K562 (cell line): ENCODE measurements at regions not wholly inside any gene's neighbourhood (a gene's known extent, or its start where the extent isn't known, plus 50 kb on each side); places are given as distances from the start of the nearest gene placed in this dataset.

Experiments used
- ATAC-seq: fragments of 200-7000 bp; cut with Tn5 transposase; 3 replicates; pipeline ENCODE4 v1.9.1; 2020; ENCODE audit warnings: moderate library complexity
- BruUV-seq: library from RNA; stranded (reverse); fragments of 400-500 nt; replicated peaks from 2 replicates; lab custom pipeline; 2021; lab: Mats Ljungman, UMichigan
- CTCF ChIA-PET: fragments of 300-600 bp; formaldehyde crosslinking; extraction: SDS; loops from one replicate; lab custom pipeline; 2021; ENCODE audit warnings: low intra/inter-chr PET ratio; lab: Yijun Ruan, JAX
- POLR2A ChIA-PET: fragments of 300-600, 350-650 bp; sonication (Branson Sonifier 250); formaldehyde crosslinking; extraction: SDS; loops from one replicate; lab custom pipeline; 2021; ENCODE audit warnings: antibody characterized with exemption, inconsistent platforms; lab: Yijun Ruan, JAX
- DNase-seq, 4 experiments: peaks; one replicate each; pipeline versions ENCODE4 v3.0.0 to v3.0.0-alpha.2; 2011 to 2018; ENCODE audit warnings: low spot score in 3 of 4, mixed read lengths in 3 of 4; ENCODE audit errors: extremely low read depth in 1 of 4
- FAIRE-seq: peaks from 2 replicates; lab custom pipeline; 2011; peaks lifted over from hg19 to GRCh38; lab: Jason Lieb, UNC
- H2AFZ ChIP-seq: 2 replicates; pipeline ENCODE4 v1.6.0; 2011; ENCODE audit warnings: low read depth, low read length, control low read depth, inconsistent platforms
- H3K27ac ChIP-seq: fragments of 200-600 bp; 3 replicates; pipeline ENCODE4 v1.8.0; 2011; ENCODE audit warnings: low read depth, mild to moderate bottlenecking, control low read depth, inconsistent platforms, low read length, moderate library complexity, mixed read lengths; ENCODE audit errors: extremely low read depth
- H3K27me3 ChIP-seq, 2 experiments: fragments of 300-600 bp in 1 of 2; 2 replicates in 1 of 2; 3 replicates in 1 of 2; pipeline versions ENCODE4 v1.6.0 to v1.8.0; 2011; ENCODE audit warnings: inconsistent platforms in 2 of 2, low read length in 2 of 2, mild to moderate bottlenecking in 1 of 2, mixed read lengths in 1 of 2, moderate library complexity in 1 of 2; ENCODE audit not compliant: control insufficient read depth in 2 of 2, insufficient read depth in 2 of 2
- H3K36me3 ChIP-seq: fragments of 300-600 bp; 3 replicates; pipeline ENCODE4 v1.8.0; 2011; ENCODE audit warnings: mild to moderate bottlenecking, low read length, inconsistent platforms; ENCODE audit not compliant: control insufficient read depth, insufficient read depth
- H3K4me1 ChIP-seq, 2 experiments: fragments of 200-600 bp in 1 of 2; replicated peaks in 1 of 2; 2 replicates in 1 of 2; 3 replicates in 1 of 2; pipeline versions ENCODE4 v1.5.1 to v1.8.0; 2011; ENCODE audit warnings: inconsistent platforms in 2 of 2, low read length in 2 of 2, mild to moderate bottlenecking in 1 of 2, mixed read lengths in 1 of 2, moderate library complexity in 1 of 2; ENCODE audit not compliant: control insufficient read depth in 2 of 2, insufficient read depth in 2 of 2
- H3K4me2 ChIP-seq: 2 replicates; pipeline ENCODE4 v1.6.1; 2011; ENCODE audit warnings: low read length, control low read depth, inconsistent platforms, mixed read lengths; ENCODE audit not compliant: insufficient read depth
- H3K4me3 ChIP-seq: fragments of 200-600 bp; sonication (generic), shearing (Covaris generic); 2 replicates; pipeline ENCODE4 v1.5.1; 2016; ENCODE audit warnings: control low read depth, inconsistent platforms
- H3K79me2 ChIP-seq: fragments of 200-600 bp; 3 replicates; pipeline ENCODE4 v1.8.0; 2011; ENCODE audit warnings: low read length, inconsistent platforms; ENCODE audit not compliant: control insufficient read depth, insufficient read depth
- H3K9ac ChIP-seq, 2 experiments: 2 replicates each; pipeline versions ENCODE4 v1.6.0 to v1.6.1; 2011; ENCODE audit warnings: low read depth in 2 of 2, low read length in 2 of 2, control low read depth in 1 of 2, inconsistent platforms in 1 of 2, mild to moderate bottlenecking in 1 of 2, mixed read lengths in 1 of 2; ENCODE audit not compliant: insufficient read depth in 1 of 2
- H3K9me1 ChIP-seq: one replicate; pipeline ENCODE4 v1.6.0; 2011; ENCODE audit warnings: inconsistent platforms, mild to moderate bottlenecking, low read length, moderate library complexity; ENCODE audit not compliant: control insufficient read depth, insufficient read depth
- H3K9me3 ChIP-seq: replicated peaks from 2 replicates; pipeline ENCODE4 v1.5.1; 2011; ENCODE audit warnings: low read depth, low read length, inconsistent platforms; ENCODE audit not compliant: control insufficient read depth, insufficient read depth
- H4K20me1 ChIP-seq: replicated peaks from 2 replicates; pipeline ENCODE4 v1.6.1; 2011; ENCODE audit warnings: low read length, inconsistent platforms, mixed read lengths; ENCODE audit not compliant: control insufficient read depth, insufficient read depth
- ATF4 ChIP-seq: fragments of 450-650 bp; formaldehyde crosslinking; IDR thresholded peaks from 2 replicates; pipeline ENCODE4 v1.4.0; 2022; ENCODE audit warnings: mild to moderate bottlenecking, moderate library complexity
- CC2D1A ChIP-seq: fragments of 450-650 bp; IDR thresholded peaks from 2 replicates; pipeline ENCODE4 v1.6.1; 2017; ENCODE audit warnings: mild to moderate bottlenecking
- E2F1 ChIP-seq: sonication (generic); formaldehyde crosslinking; IDR thresholded peaks from 2 replicates; pipeline ENCODE4 v1.8.1; 2023; ENCODE audit warnings: mild to moderate bottlenecking, missing genetic modification reagents, moderate library complexity
- ETS1 ChIP-seq: conservative IDR thresholded peaks from 2 replicates; pipeline ENCODE4 v1.6.1; 2011; ENCODE audit warnings: low read depth, mild to moderate bottlenecking, low read length; ENCODE audit not compliant: control insufficient read depth
- HMBOX1 ChIP-seq: sonication (generic); IDR thresholded peaks from 2 replicates; pipeline ENCODE4 v1.6.1; 2016
- THAP7 ChIP-seq: fragments of 250-450 bp; sonication (Bioruptor Pico); IDR thresholded peaks from 2 replicates; pipeline ENCODE4 v1.5.0; 2021
- ZFP36 ChIP-seq: fragments of 150-350 bp; IDR thresholded peaks from 2 replicates; pipeline ENCODE4 v1.6.1; 2018; ENCODE audit warnings: low read length, low read depth; ENCODE audit not compliant: partially characterized antibody
- ZKSCAN8 ChIP-seq: fragments of 200-800 bp; sonication (Bioruptor generic); IDR thresholded peaks from 2 replicates; pipeline ENCODE4 v1.6.1; 2016; ENCODE audit warnings: missing genetic modification characterization, missing compliant biosample characterization
- ZNF12 ChIP-seq: sonication (generic); formaldehyde crosslinking; IDR thresholded peaks from 2 replicates; pipeline ENCODE4 v1.4.0; 2020; ENCODE audit warnings: mild to moderate bottlenecking, missing genetic modification reagents
- WGBS: fragments of 100-300 bp; shearing (Covaris generic); methylation state at CpG from one replicate; pipeline ENCODE4 v1.1.6; 2016; ENCODE audit warnings: low coverage, mixed read lengths; ENCODE audit not compliant: insufficient coverage; ENCODE audit errors: missing lambda C conversion rate; 5-methylcytosine and 5-hydroxymethylcytosine counted together
- in situ Hi-C: fragments of 300-500 bp; cut with MboI; formaldehyde crosslinking; loops from 4 replicates; pipeline ENCODE4 v1.15.0; 2018; ENCODE audit warnings: inconsistent platforms, mixed read lengths
- intact Hi-C: fragments of 100-400 bp; cut with micrococcal nuclease; formaldehyde crosslinking; loops from 2 replicates; pipeline ENCODE4 v1.14.2; 2022

GRCh38 chr1:60914982-60915381 is 167.4 kb upstream of the NFIA start:
- Histone ChIP-seq H3K27me3 (no peaks in the 10 kb centered on the region), H3K4me1 (no peaks in the 10 kb centered on the region; a peak in 1 of 5 replicates), H3K9me1 (no peaks in the 10 kb centered on the region)
- CTCF ChIA-PET = no interaction called here
- in situ Hi-C loops = no loop called here
- 31% methylated on average over 3 of the region's 3 CpGs for WGBS
- POLR2A ChIA-PET = interaction anchor here (0.6 kb wide), 1 partner anchor 48 kb away, joined by 3 read pairs; no protein-coding TSS in a partner anchor
- TF ChIP-seq ZNF12 (CRISPR knock-in tag) (peak; percentile 94), CC2D1A (no peak), E2F1 (CRISPR knock-in tag) (no peak), ZFP36 (no peak), ATF4 (CRISPR knock-in tag) (no peak), THAP7 (CRISPR knock-in tag) (no peak), HMBOX1 (no peak), ETS1 (no peak), ZKSCAN8 (CRISPR knock-in tag) (no peak)
- TF ChIP-seq, all 486 proteins: peak for 1
- no peak for FAIRE-seq
- BruUV-seq = no TSS peak
- H3K4me3 ChIP-seq = no peak overlapping the region
- no peaks in the 10 kb centered on the region for H3K36me3 ChIP-seq
- no peak overlapping the region for H3K9ac ChIP-seq
- H3K9me3 ChIP-seq = no peaks in the 10 kb centered on the region
- no peak overlapping the region for H2AFZ ChIP-seq
- no peaks in the 10 kb centered on the region for H3K79me2 ChIP-seq
- no peak overlapping the region for H3K4me2 ChIP-seq
- no peak for DNase-seq
- no peak for ATAC-seq
- intact Hi-C loops = no loop called here
- H3K27ac ChIP-seq = no peak overlapping the region
- no peaks in the 10 kb centered on the region for H4K20me1 ChIP-seq
